ENCODE measurements at regions not wholly inside any gene's neighbourhood (a gene's known extent, or its start where the extent isn't known, plus 50 kb on each side); places are given as distances from the start of the nearest gene placed in this dataset.

- no peak for DNase-seq
Measured at GRCh38 chr1:81242103-81242502, 558.6 kb upstream of the ADGRL2 start.

GRCh38 chr1:81238129-81238528 lies 562.6 kb upstream of the ADGRL2 start:
- no peak for DNase-seq

GRCh38 chr1:81237473-81238089 lies 563.2 kb upstream of the ADGRL2 start:
- no peak for DNase-seq

- no peak for DNase-seq
Measured at GRCh38 chr1:81234237-81234636, 566.5 kb upstream of the ADGRL2 start.

- no peak for DNase-seq
Measured at GRCh38 chr1:81233591-81233990, 567.1 kb upstream of the ADGRL2 start.

- DNase-seq = no peak
Measured at GRCh38 chr1:81232420-81232819, 568.3 kb upstream of the ADGRL2 start.

- no peak for DNase-seq
Measured at GRCh38 chr1:81231729-81232038, 569.0 kb upstream of the ADGRL2 start.

GRCh38 chr1:81230983-81231728 lies 569.6 kb upstream of the ADGRL2 start:
- DNase-seq = no peak

GRCh38 chr1:81228926-81229325 lies 571.8 kb upstream of the ADGRL2 start:
- no peak for DNase-seq

- no peak for DNase-seq
Measured at GRCh38 chr1:81226603-81226928, 574.2 kb upstream of the ADGRL2 start.

- DNase-seq = no peak
Measured at GRCh38 chr1:81225789-81226602, 574.7 kb upstream of the ADGRL2 start.

GRCh38 chr1:81224222-81224621 lies 576.5 kb upstream of the ADGRL2 start:
- DNase-seq = no peak

- no peak for DNase-seq
Measured at GRCh38 chr1:81221564-81221963, 579.2 kb upstream of the ADGRL2 start.

- no peak for DNase-seq
Measured at GRCh38 chr1:81220614-81221071, 580.1 kb upstream of the ADGRL2 start.

GRCh38 chr1:81217058-81217457 lies 583.7 kb upstream of the ADGRL2 start:
- no peak for DNase-seq

GRCh38 chr1:81213279-81213678 lies 587.5 kb upstream of the ADGRL2 start:
- DNase-seq = no peak

GRCh38 chr1:81209461-81209860 lies 591.3 kb upstream of the ADGRL2 start:
- no peak for DNase-seq

- DNase-seq = no peak
Measured at GRCh38 chr1:81208441-81208840, 592.3 kb upstream of the ADGRL2 start.

- no peak for DNase-seq
Measured at GRCh38 chr1:81205956-81206355, 594.8 kb upstream of the ADGRL2 start.

- DNase-seq = no peak
Measured at GRCh38 chr1:81201779-81202178, 599.0 kb upstream of the ADGRL2 start.

GRCh38 chr1:81197591-81197990 lies 603.1 kb upstream of the ADGRL2 start:
- no peak for DNase-seq

GRCh38 chr1:81192647-81193642 lies 607.8 kb upstream of the ADGRL2 start:
- DNase-seq = no peak

- no peak for DNase-seq
Measured at GRCh38 chr1:81190003-81190402, 610.7 kb upstream of the ADGRL2 start.

All from 8988T (cell line).